ENCODE measurements at regions not wholly inside any gene's neighbourhood (a gene's known extent, or its start where the extent isn't known, plus 50 kb on each side); places are given as distances from the start of the nearest gene placed in this dataset.

DNA sequence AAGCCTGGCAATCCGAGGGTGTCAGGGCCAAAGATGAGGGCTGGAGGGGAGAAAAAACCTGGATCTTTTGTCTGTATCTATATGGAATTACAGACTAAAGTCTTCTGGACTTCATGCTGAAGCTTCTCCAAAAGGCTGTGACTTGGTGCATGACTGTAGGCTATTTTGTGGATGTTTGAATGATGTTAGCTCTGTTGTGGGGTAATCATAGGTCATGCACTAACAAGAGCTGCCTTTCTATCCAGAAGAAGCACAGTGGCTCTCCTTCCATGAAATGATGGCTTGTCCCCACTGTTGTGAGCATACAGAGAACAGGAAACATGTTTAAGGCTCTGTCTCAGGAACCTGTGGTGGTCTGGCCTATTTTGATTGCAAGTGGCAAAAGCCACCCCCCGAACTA lies 263.3 kb upstream of the PLET1 start:
- TF ChIP-seq RXRA (IDR thresholded peaks at IDR 0.05): no peak
- no peak for TF ChIP-seq MAX (IDR thresholded peaks at IDR 0.05)
- TF ChIP-seq FOXA1 (IDR thresholded peaks at IDR 0.05): no peak
- TF ChIP-seq, protein P1, sequence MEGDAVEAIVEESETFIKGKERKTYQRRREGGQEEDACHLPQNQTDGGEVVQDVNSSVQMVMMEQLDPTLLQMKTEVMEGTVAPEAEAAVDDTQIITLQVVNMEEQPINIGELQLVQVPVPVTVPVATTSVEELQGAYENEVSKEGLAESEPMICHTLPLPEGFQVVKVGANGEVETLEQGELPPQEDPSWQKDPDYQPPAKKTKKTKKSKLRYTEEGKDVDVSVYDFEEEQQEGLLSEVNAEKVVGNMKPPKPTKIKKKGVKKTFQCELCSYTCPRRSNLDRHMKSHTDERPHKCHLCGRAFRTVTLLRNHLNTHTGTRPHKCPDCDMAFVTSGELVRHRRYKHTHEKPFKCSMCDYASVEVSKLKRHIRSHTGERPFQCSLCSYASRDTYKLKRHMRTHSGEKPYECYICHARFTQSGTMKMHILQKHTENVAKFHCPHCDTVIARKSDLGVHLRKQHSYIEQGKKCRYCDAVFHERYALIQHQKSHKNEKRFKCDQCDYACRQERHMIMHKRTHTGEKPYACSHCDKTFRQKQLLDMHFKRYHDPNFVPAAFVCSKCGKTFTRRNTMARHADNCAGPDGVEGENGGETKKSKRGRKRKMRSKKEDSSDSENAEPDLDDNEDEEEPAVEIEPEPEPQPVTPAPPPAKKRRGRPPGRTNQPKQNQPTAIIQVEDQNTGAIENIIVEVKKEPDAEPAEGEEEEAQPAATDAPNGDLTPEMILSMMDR (IDR thresholded peaks at IDR 0.05; ENCODE audit: low read depth, low read length, missing input control): no peak
- no peak for TF ChIP-seq TAF1 (conservative IDR thresholded peaks at IDR 0.05)
- TF ChIP-seq SP1 (IDR thresholded peaks at IDR 0.05): no peak
- no peak for TF ChIP-seq JUND (IDR thresholded peaks at IDR 0.05)
- no peak for TF ChIP-seq YY1 (IDR thresholded peaks at IDR 0.05)
- TF ChIP-seq GABPA (IDR thresholded peaks at IDR 0.05 in 1 of 2, conservative IDR thresholded peaks at IDR 0.05 in 1 of 2): no peak

Data from liver (tissue), 3 donors.